Ammon's horn (tissue), 1 donor: ENCODE measurements at regions not wholly inside any gene's neighbourhood (a gene's known extent, or its start where the extent isn't known, plus 50 kb on each side); places are given as distances from the start of the nearest gene placed in this dataset.
A peak's percentile ranks its signal among the peaks of the same experiment; 100 is the strongest.

Experiments
- DNase-seq: peaks from one replicate; pipeline ENCODE4 v3.0.0-alpha.2; 2016; ENCODE audit warnings: low spot score

GRCh38 chr4:65120287-65120686, 550.0 kb downstream of the EPHA5 start:
- DNase-seq: no peak

GRCh38 chr4:65102419-65102818, 567.9 kb downstream of the EPHA5 start:
- no peak for DNase-seq

GRCh38 chr4:65096630-65097029, 573.7 kb downstream of the EPHA5 start:
- DNase-seq: no peak

- DNase-seq: no peak
Observed at GRCh38 chr4:65089666-65090065, 580.6 kb downstream of the EPHA5 start.

GRCh38 chr4:65083076-65083475, 587.2 kb downstream of the EPHA5 start:
- no peak for DNase-seq

- DNase-seq: no peak
Observed at GRCh38 chr4:65071564-65071963, 598.7 kb downstream of the EPHA5 start.

- no peak for DNase-seq
Observed at GRCh38 chr4:65069177-65069576, 601.1 kb downstream of the EPHA5 start.

- DNase-seq: no peak
Observed at GRCh38 chr4:65066106-65066505, 604.2 kb downstream of the EPHA5 start.

GRCh38 chr4:65063601-65064000, 606.7 kb downstream of the EPHA5 start:
- DNase-seq: no peak

- no peak for DNase-seq
Observed at GRCh38 chr4:65050786-65051185, 619.5 kb downstream of the EPHA5 start.

GRCh38 chr4:65046192-65047133, 623.8 kb downstream of the EPHA5 start:
- peak; percentile 4 for DNase-seq

GRCh38 chr4:65033899-65034298, 624.6 kb upstream of the TECRL start:
- no peak for DNase-seq

GRCh38 chr4:65028592-65028991, 619.3 kb upstream of the TECRL start:
- no peak for DNase-seq

GRCh38 chr4:65023883-65024670, 614.8 kb upstream of the TECRL start:
- peak; percentile 69 for DNase-seq

- no peak for DNase-seq
Observed at GRCh38 chr4:65023081-65023480, 613.8 kb upstream of the TECRL start.

GRCh38 chr4:65021737-65022136, 612.5 kb upstream of the TECRL start:
- no peak for DNase-seq

GRCh38 chr4:65021149-65021548, 611.9 kb upstream of the TECRL start:
- DNase-seq: no peak

- DNase-seq: no peak
Observed at GRCh38 chr4:65019775-65020174, 610.5 kb upstream of the TECRL start.

GRCh38 chr4:65018313-65018712, 609.1 kb upstream of the TECRL start:
- no peak for DNase-seq

GRCh38 chr4:65014078-65014477, 604.8 kb upstream of the TECRL start:
- no peak for DNase-seq

- peak; percentile 20 for DNase-seq
Observed at GRCh38 chr4:65007841-65008439, 598.7 kb upstream of the TECRL start.

- no peak for DNase-seq
Observed at GRCh38 chr4:64975177-64975576, 565.9 kb upstream of the TECRL start.

- no peak for DNase-seq
Observed at GRCh38 chr4:64969081-64969480, 559.8 kb upstream of the TECRL start.
